GM20000 (cell line): ENCODE measurements at regions not wholly inside any gene's neighbourhood (a gene's known extent, or its start where the extent isn't known, plus 50 kb on each side); places are given as distances from the start of the nearest gene placed in this dataset.

Experiments used
- DNase-seq: peaks from one replicate; pipeline ENCODE4 v3.0.0; 2012; ENCODE audit warnings: low spot score
- TF ChIP-seq, protein P1 (sequence below): IDR thresholded peaks from 2 replicates; pipeline ENCODE4 v1.5.1; 2012; ENCODE audit warnings: mild to moderate bottlenecking, control low read depth; ENCODE audit errors: extremely low read depth, missing control alignments

DNA sequence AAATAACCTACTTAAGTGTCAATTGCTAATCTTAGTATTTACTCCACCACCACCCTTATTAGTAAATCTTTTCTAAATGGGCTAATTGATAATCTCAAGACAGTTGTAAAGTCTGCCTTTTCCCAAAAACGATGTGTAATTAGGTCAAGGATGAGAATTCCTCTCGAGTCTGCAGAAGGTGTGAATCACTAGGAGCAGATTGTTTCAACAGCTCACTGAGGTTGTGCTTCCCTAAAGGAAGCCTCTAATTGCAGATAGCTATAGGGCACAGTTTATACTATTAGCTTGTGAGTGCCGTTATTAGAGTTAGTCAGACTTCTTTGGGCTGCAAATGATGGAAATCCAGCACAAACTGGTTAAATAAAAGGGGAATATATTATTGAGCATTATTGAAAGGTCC is 84.9 kb downstream of the C11orf91 start:
- TF ChIP-seq, protein P1, sequence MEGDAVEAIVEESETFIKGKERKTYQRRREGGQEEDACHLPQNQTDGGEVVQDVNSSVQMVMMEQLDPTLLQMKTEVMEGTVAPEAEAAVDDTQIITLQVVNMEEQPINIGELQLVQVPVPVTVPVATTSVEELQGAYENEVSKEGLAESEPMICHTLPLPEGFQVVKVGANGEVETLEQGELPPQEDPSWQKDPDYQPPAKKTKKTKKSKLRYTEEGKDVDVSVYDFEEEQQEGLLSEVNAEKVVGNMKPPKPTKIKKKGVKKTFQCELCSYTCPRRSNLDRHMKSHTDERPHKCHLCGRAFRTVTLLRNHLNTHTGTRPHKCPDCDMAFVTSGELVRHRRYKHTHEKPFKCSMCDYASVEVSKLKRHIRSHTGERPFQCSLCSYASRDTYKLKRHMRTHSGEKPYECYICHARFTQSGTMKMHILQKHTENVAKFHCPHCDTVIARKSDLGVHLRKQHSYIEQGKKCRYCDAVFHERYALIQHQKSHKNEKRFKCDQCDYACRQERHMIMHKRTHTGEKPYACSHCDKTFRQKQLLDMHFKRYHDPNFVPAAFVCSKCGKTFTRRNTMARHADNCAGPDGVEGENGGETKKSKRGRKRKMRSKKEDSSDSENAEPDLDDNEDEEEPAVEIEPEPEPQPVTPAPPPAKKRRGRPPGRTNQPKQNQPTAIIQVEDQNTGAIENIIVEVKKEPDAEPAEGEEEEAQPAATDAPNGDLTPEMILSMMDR: no peak

DNA sequence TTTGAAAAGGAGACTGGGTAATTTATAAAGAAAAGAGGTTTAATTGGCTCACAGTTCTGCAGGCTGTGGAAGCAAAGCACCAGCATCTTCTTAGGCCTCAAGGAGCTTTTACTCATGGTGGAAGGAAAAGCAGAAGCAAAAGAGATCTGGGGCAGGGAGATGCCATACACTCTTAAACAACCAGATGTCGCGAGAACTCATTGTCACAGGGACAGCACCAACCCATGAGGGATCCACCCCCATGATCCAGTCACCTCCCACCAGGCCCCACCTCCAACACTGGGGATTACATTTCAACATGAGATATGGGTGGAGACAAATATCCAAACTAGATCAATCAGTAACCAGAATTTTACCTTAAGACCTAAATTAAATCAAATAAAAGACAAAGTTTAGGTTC is 87.2 kb downstream of the C11orf91 start:
- TF ChIP-seq, protein P1: no peak
- no peak for DNase-seq

More for the DNA sequence above, 84.9 kb downstream of the C11orf91 start:
- DNase-seq: no peak

DNA sequence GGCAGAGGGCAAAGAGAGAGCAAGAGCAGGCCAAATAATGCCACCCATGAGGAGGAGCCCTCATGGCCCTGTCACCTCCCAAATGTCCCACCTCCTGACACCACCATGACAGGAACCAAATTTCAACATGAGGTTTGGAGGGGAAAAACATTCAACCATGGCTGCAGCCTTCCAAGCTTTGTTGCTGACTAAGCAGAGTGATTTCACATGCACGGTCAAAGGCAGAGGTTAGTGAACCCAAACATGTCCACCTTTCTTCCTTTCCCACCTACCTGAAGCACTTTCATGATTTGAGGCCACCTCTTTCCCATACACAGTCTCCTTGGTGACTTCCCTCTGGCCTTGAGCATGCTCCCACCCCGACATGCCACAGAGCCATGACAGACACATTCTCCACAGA is 89.7 kb downstream of the C11orf91 start:
- DNase-seq: no peak
- TF ChIP-seq, protein P1: no peak

DNA sequence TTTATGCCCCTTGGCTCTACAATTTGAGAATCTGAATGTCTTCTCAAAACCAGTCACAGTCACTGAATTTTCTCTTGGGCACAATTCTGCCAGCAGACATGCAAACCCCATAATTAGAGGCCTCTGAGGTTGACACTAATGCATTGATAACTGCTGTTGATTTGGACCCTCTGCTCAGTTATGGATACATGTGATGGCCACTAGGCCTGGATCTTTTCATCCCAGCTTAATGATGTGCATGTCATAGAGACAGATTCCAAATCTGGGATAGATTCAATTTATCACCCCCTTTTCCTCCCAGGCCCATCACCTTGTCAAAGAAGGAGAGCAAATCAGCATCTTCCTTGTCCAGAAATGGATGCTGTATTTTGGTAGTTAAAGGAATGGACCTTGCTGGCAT is 92.2 kb downstream of the C11orf91 start:
- TF ChIP-seq, protein P1: no peak
- DNase-seq: no peak

DNA sequence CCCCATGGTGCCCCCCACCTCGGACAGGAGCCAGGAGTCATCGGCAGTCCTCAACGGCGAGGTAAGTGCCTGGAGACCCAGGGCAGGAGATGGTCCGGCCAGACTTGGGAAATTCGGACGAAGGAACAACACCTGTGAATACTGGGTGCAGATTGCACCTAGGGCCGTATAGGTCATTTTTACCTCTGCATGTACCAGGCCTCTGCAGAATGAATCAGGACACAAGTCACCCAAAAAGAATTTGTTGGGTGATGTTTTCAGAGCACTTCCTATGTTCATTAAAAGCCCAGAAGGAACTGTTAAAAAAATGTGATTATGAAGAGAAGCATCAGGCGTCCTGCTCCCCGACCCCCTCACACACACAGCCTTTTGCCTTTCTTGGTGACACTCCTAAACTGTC is 93.9 kb downstream of the C11orf91 start:
- DNase-seq: no peak
- TF ChIP-seq, protein P1: no peak

DNA sequence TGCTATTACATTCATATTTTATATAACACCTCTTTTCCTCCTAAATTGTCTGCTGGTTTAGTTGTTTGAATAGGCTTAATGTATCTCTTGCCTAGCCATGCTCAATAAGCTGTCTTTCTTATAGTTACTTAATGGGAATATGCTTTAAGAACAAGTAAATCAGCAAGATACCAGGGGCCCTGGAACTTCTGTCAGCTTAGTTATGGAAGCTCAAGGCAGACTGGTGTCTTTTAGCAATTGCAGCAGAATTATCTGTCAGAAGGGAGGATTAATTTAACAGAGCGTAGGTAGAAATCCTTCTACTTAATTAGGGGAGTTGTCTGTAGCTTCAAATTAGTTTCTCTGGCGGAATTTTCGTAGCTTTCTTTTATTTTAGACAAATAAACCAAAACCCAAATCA is 94.9 kb downstream of the C11orf91 start:
- DNase-seq: no peak
- TF ChIP-seq, protein P1: no peak

DNA sequence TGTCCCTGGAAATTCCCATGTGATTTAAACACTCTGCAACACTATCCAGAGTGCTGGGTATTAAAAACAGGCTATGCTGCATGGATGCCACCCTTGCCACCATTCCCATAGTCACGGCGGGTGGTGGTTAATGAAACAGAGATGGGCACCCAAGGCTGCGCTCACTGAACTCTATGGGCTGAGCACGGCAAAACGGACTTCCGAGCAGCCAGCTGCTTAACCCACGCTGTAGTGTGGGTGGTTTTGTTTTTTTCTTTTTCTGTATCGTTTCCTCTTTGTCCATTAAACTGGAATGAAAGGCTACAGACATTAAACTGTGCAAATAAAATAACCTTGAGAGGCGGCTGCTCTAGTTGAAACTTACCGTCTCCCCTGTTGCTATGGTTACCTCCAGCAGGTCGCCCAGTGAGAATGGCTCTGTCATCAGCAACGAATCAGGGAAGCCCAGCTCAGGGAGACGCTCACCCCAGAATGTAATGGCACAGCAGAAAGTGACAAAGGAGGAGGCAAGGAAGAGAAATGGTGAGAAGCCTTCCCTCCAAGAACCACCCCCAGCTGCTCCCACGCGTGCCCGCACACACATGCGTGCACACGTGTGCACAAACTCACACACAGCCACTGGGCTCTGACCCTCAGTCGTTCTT is 102.1 kb downstream of the C11orf91 start:
- no peak for DNase-seq
- TF ChIP-seq, protein P1: no peak
